ENCODE measurements at regions not wholly inside any gene's neighbourhood (a gene's known extent, or its start where the extent isn't known, plus 50 kb on each side); places are given as distances from the start of the nearest gene placed in this dataset.

DNA sequence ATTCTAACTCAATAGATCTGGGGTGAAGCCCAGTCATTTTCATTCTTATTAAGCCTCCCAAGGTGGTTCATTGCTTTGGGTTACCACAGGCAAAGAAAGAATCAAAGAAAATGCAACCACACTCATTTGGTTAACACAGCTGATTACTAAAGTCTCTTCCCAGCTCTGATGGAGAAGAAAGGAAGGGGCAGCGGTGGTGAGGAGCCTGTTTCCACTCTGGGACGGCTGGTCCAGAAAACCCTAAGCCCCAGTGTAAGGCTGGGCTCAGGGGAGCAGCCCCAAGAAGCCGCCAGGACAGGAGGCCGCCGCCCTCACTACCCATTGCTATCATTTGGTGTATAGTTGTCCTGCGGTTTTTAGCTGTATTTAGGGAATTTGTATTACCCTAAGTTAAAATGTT is 226.9 kb downstream of the CD83 start:
- TF ChIP-seq, protein P1, sequence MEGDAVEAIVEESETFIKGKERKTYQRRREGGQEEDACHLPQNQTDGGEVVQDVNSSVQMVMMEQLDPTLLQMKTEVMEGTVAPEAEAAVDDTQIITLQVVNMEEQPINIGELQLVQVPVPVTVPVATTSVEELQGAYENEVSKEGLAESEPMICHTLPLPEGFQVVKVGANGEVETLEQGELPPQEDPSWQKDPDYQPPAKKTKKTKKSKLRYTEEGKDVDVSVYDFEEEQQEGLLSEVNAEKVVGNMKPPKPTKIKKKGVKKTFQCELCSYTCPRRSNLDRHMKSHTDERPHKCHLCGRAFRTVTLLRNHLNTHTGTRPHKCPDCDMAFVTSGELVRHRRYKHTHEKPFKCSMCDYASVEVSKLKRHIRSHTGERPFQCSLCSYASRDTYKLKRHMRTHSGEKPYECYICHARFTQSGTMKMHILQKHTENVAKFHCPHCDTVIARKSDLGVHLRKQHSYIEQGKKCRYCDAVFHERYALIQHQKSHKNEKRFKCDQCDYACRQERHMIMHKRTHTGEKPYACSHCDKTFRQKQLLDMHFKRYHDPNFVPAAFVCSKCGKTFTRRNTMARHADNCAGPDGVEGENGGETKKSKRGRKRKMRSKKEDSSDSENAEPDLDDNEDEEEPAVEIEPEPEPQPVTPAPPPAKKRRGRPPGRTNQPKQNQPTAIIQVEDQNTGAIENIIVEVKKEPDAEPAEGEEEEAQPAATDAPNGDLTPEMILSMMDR (IDR thresholded peaks at IDR 0.05): no peak
- TF ChIP-seq, protein P2, sequence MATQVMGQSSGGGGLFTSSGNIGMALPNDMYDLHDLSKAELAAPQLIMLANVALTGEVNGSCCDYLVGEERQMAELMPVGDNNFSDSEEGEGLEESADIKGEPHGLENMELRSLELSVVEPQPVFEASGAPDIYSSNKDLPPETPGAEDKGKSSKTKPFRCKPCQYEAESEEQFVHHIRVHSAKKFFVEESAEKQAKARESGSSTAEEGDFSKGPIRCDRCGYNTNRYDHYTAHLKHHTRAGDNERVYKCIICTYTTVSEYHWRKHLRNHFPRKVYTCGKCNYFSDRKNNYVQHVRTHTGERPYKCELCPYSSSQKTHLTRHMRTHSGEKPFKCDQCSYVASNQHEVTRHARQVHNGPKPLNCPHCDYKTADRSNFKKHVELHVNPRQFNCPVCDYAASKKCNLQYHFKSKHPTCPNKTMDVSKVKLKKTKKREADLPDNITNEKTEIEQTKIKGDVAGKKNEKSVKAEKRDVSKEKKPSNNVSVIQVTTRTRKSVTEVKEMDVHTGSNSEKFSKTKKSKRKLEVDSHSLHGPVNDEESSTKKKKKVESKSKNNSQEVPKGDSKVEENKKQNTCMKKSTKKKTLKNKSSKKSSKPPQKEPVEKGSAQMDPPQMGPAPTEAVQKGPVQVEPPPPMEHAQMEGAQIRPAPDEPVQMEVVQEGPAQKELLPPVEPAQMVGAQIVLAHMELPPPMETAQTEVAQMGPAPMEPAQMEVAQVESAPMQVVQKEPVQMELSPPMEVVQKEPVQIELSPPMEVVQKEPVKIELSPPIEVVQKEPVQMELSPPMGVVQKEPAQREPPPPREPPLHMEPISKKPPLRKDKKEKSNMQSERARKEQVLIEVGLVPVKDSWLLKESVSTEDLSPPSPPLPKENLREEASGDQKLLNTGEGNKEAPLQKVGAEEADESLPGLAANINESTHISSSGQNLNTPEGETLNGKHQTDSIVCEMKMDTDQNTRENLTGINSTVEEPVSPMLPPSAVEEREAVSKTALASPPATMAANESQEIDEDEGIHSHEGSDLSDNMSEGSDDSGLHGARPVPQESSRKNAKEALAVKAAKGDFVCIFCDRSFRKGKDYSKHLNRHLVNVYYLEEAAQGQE (IDR thresholded peaks at IDR 0.05; ENCODE audit: low read depth, low read length): no peak
- TF ChIP-seq POLR2AphosphoS5 (IDR thresholded peaks at IDR 0.05; ENCODE audit: low read depth, low read length) (no peak), YY1 (IDR thresholded peaks at IDR 0.05; ENCODE audit: low read depth) (no peak), CHD2 (IDR thresholded peaks at IDR 0.05; ENCODE audit: low read length, partially characterized antibody) (no peak), NFIC (IDR thresholded peaks at IDR 0.05; ENCODE audit: borderline replicate concordance) (no peak), EP300 (IDR thresholded peaks at IDR 0.05; ENCODE audit: borderline replicate concordance in 1 of 2, low read depth in 1 of 2, low read length in 1 of 2) (no peak), TAF1 (IDR thresholded peaks at IDR 0.05; ENCODE audit: borderline replicate concordance, low read depth, low read length) (no peak)
- TF ChIP-seq, protein P3, sequence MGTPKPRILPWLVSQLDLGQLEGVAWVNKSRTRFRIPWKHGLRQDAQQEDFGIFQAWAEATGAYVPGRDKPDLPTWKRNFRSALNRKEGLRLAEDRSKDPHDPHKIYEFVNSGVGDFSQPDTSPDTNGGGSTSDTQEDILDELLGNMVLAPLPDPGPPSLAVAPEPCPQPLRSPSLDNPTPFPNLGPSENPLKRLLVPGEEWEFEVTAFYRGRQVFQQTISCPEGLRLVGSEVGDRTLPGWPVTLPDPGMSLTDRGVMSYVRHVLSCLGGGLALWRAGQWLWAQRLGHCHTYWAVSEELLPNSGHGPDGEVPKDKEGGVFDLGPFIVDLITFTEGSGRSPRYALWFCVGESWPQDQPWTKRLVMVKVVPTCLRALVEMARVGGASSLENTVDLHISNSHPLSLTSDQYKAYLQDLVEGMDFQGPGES (IDR thresholded peaks at IDR 0.05; ENCODE audit: low read depth, low read length): no peak
- TF ChIP-seq, protein P4, sequence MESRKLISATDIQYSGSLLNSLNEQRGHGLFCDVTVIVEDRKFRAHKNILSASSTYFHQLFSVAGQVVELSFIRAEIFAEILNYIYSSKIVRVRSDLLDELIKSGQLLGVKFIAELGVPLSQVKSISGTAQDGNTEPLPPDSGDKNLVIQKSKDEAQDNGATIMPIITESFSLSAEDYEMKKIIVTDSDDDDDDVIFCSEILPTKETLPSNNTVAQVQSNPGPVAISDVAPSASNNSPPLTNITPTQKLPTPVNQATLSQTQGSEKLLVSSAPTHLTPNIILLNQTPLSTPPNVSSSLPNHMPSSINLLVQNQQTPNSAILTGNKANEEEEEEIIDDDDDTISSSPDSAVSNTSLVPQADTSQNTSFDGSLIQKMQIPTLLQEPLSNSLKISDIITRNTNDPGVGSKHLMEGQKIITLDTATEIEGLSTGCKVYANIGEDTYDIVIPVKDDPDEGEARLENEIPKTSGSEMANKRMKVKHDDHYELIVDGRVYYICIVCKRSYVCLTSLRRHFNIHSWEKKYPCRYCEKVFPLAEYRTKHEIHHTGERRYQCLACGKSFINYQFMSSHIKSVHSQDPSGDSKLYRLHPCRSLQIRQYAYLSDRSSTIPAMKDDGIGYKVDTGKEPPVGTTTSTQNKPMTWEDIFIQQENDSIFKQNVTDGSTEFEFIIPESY (IDR thresholded peaks at IDR 0.05; ENCODE audit: borderline replicate concordance, low read depth): no peak

All from SK-N-SH (cell line).